HG03432 (cell line): ENCODE measurements at regions not wholly inside any gene's neighbourhood (a gene's known extent, or its start where the extent isn't known, plus 50 kb on each side); places are given as distances from the start of the nearest gene placed in this dataset.

Experiments
- ATAC-seq: cut with Tn5 transposase; IDR thresholded peaks from one replicate; pipeline ENCODE4 v1.9.1; 2021; ENCODE audit warnings: mild to moderate bottlenecking, moderate library complexity; ENCODE audit not compliant: unreplicated experiment

GRCh38 chr17:71287071-71287823, 833.6 kb upstream of the SOX9 start:
- ATAC-seq: no peak

GRCh38 chr17:71292006-71292405, 828.8 kb upstream of the SOX9 start:
- no peak for ATAC-seq

DNA sequence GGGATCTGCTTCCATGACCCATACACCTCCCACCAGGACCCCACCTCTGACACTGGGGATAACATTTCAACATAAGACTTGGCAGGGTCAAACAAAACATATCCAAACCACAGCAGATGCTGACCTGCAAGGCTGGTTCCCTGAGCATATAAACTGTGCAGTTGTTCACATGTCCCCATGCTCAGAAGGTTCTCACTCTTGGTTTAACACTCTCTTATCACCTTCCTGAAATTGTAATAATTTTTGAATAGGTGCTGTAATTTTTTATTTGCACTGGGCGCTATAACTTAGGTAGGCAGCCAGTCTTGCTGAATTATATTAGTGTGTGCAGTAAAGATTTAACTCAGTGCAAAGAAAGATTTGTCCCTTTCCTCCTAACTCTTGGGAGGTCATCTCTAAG, 824.8 kb upstream of the SOX9 start:
- no peak for ATAC-seq

DNA sequence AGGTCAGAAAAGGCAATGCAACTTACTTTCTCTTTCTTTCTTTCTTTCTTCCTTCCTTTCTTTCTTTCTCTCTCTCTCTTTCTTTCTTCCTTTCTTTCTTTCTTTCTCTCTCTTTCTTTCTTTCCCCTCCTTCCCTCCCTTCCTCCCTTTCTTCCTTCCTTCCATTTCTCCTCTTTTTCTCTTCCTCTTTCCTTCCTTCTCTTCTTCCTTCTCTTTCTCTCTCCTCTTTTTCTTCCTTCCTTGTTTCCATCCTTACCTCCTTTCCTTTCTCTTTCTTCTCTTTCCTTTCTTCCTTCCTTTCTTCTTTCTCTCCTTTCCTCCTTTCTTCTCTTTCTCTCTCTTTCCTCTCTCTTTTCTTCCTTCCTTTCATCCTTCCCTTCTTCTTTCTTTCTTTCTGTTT, 819.8 kb upstream of the SOX9 start:
- no peak for ATAC-seq

DNA sequence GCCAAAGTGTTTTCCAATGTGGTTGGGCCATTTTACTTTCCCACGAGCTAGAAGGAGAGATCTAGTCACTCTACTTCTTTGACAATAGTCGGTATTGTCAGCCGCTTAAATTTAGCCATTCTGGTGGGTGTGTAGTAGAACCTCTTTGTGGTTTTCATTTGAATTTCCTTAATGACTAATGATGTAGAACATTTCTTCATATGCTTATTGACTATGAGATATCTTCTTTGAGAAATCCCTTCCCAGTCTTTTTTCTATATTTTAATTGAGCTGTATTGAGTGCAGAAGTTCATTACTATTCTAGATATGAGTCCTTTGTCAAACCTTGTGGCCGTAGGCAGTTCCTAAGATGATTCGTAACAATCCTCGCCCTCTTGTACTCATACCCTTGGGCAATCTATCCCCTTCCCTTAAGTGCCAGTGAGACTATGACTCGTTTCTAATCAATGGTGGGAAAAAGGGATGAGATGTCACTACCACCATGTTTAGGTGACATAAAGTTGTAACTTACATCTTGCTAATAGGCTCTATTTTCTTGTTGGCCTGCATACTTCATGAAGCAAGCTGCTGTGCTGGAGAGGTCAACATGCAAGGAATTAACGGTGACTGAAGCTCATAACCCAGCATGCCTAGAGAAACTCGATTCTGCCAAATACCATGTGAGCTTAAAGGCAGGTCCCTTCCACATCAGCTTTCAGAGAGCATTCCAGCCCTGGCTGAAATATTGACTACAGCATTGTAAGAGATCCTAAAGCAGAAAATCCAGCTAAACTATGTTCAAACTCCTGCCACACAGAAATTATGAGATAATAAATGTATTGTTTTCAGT, 817.9 kb upstream of the SOX9 start:
- ATAC-seq: no peak

DNA sequence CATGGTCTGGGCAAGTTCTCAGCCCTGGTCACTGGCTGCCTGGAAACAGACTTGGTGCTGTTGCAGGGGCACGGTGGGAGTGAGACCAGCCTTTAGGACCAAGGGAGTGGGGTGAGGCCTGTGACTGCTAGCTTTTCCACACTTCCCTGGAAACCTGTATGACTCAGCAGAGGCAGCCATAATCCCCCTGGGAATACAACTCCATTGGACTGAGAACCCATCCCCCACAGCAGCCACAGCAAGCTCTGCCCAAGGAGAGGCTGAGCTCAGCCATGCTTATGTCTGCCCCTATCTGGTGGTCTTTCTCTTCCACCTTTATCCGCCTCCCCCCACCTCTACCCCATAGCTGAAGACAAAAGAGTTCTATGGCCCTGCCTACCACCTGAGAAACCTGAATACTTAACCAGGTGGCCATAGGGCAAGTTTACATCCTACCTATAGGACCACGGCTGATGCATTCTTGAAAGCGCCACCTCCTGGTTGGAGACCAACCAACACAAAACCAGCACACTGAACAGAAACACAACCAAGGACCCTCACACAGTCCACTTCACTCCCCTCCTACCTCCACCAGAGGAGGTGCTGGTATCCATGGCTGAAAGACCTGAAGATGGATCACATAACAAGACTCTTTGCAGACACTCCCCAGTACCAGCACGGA, 816.2 kb upstream of the SOX9 start:
- no peak for ATAC-seq

GRCh38 chr17:71313866-71314265, 807.0 kb upstream of the SOX9 start:
- no peak for ATAC-seq

- no peak for ATAC-seq
Measured at GRCh38 chr17:71315568-71315967, 805.3 kb upstream of the SOX9 start.

DNA sequence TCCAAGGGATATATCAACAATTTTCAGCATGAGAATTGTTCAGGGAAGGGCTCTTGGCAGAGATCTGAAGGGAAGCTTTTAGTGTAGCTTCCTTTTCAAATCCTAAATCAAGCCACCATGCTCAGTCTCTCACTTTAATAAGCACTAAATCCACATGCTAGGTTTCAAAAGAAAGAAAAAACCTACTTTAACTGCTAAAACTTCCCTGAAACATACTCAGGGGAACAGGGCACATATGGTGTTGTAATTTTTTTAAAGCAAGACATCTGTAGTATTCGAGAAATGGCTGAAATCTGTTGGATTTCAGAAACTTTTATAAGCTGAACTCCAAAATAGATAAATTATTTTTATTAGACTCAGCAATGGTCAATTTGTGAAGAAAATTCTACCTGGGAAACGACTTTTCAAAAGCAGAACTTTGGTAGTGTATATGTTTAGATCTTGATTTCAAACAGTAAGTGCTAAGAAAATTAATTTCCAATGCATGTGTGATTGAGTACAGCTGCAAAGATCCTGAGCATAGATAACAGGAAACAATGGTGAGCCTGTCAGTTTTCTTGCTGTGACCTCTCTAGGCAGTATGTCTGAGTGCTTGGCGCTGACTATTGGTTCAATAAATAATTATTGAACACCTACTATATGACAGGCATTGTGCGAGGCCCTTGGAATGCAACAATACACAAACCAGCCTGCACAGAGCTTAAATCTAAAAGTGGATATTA, 804.5 kb upstream of the SOX9 start:
- ATAC-seq: no peak

GRCh38 chr17:71320009-71320796, 800.6 kb upstream of the SOX9 start:
- no peak for ATAC-seq

GRCh38 chr17:71325117-71325516, 795.7 kb upstream of the SOX9 start:
- ATAC-seq: no peak

GRCh38 chr17:71325886-71326285, 794.9 kb upstream of the SOX9 start:
- no peak for ATAC-seq

DNA sequence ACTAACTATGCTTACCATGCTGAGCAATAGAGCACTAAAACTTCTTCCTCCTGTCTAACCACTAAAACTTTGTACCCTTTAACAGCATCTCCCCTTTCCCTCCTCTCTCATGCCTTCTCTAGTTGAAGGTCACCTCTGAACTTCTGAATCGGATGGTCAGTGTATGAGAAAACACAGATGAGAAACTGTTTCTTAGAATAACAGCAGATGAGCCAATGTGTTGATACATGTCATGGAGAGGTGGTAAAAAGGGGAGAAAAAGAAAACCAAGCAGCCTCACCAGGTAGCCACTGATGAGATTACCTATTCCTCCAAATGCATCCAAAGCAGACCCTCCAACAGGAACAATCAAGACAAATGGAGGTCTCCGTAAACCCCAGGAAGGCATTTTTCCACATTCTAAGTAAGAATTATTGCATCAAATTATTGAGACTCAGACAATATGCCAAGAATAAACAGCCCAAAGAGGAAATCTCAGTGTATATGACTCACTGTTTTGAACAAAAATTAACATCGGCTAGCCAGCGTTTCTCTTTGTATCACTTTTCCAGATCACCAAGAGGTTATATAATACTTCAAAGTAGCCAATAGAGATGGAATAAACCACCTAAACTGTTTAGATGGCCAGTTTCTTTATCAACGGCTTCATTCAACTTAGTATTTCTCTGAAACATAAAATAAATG, 793.3 kb upstream of the SOX9 start:
- ATAC-seq: no peak

GRCh38 chr17:71329310-71330098, 791.3 kb upstream of the SOX9 start:
- no peak for ATAC-seq

DNA sequence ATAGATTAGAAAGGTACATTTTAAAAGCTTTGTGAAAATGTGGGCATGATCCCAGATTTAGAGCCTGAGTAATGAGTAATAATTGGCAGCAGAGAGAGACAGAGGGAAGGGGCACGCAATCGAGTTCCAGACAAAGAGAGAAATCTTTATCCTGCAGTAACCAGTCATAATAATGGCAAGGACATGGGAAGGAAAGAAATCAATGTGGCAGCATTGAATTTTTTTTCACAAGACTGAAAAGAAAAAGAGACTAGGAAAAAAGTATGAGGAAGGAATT, 790.8 kb upstream of the SOX9 start:
- no peak for ATAC-seq

- ATAC-seq: no peak
Measured at GRCh38 chr17:71331754-71332325, 789.0 kb upstream of the SOX9 start.

DNA sequence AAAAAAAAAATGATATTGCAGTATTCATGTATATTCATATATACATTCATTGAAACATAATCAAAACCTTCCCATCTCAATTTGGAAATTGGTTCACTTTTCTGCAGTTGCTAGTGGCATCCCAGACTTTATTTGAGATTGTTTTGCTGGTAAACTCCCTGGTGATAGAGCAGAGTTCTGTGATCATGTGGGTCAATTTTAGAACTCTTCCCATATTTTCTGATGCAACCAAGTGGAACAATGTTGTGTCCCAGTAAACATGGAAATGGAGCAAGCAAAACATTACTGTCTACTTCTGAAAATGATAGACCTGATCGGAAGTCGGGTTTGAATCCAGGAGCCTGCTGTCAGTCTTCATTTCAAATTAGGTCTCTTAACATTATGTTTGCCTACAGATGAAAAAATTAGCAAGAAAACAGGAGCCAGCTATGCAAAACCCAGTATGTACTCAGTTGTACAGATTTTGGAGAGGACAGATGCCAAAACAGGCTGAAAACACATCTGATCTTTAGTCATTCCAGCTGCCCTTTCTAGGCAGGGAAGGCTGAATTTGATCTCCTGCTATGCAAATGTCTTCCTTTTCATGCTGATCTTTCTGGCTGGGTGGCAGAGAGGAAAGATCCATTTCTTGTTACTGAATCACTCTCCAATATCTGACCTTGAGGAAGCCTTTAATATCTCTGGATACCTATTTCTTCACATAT, 786.6 kb upstream of the SOX9 start:
- no peak for ATAC-seq

GRCh38 chr17:71335212-71335611, 785.6 kb upstream of the SOX9 start:
- ATAC-seq: no peak
